ENCODE measurements at regions not wholly inside any gene's neighbourhood (a gene's known extent, or its start where the extent isn't known, plus 50 kb on each side); places are given as distances from the start of the nearest gene placed in this dataset.

DNA sequence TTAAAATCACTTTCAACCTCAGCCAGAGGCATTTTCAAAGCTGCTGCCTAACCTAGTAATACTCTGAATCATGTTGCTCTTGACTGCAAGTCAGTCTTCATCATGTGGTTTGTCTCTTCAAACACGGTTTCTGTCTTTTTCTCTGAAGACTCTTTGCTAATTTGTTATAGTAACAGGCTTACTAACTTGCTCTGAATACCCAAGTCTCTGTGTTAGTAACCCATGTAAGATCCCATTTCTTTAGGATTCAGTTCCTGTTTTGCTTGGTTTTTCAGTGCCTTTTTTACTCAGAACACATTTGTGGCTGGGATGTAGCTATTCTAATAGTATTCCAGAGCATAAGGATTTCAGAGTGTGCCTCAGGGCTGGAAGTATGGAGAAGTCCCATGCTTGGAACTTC is 1450.6 kb upstream of the IGFBP7 start:
- Histone ChIP-seq H3K4me1 (ENCODE audit: control insufficient read depth, insufficient read depth, low read length) (no peaks in the 10 kb centered on the region), H3K36me3 (ENCODE audit: control insufficient read depth, insufficient read depth, low read length) (no peaks in the 10 kb centered on the region), H3K4me3 (ENCODE audit: low read depth in 2 of 2, low read length in 2 of 2) (no peak overlapping the region), H3K9me3 (ENCODE audit: control insufficient read depth, insufficient read depth, low read depth, low read length) (no peaks in the 10 kb centered on the region), H3K27ac (ENCODE audit: low read length) (no peak overlapping the region), H3K27me3 (ENCODE audit: control insufficient read depth, insufficient read depth, low read length) (no peaks in the 10 kb centered on the region)
- DNase-seq (ENCODE audit: low read depth, low spot score) (no peak), ATAC-seq (no peak)
- no TSS peak for BruUV-seq (replicated peaks)
- TF ChIP-seq SIN3A (IDR thresholded peaks at IDR 0.05; ENCODE audit: borderline replicate concordance, insufficient read depth, low read depth, low read length) (no peak), POLR2AphosphoS5 (IDR thresholded peaks at IDR 0.05; ENCODE audit: low read depth, low read length) (no peak), TCF7L2 (IDR thresholded peaks at IDR 0.05; ENCODE audit: low read depth, low read length) (no peak)
- TF ChIP-seq, protein P1, sequence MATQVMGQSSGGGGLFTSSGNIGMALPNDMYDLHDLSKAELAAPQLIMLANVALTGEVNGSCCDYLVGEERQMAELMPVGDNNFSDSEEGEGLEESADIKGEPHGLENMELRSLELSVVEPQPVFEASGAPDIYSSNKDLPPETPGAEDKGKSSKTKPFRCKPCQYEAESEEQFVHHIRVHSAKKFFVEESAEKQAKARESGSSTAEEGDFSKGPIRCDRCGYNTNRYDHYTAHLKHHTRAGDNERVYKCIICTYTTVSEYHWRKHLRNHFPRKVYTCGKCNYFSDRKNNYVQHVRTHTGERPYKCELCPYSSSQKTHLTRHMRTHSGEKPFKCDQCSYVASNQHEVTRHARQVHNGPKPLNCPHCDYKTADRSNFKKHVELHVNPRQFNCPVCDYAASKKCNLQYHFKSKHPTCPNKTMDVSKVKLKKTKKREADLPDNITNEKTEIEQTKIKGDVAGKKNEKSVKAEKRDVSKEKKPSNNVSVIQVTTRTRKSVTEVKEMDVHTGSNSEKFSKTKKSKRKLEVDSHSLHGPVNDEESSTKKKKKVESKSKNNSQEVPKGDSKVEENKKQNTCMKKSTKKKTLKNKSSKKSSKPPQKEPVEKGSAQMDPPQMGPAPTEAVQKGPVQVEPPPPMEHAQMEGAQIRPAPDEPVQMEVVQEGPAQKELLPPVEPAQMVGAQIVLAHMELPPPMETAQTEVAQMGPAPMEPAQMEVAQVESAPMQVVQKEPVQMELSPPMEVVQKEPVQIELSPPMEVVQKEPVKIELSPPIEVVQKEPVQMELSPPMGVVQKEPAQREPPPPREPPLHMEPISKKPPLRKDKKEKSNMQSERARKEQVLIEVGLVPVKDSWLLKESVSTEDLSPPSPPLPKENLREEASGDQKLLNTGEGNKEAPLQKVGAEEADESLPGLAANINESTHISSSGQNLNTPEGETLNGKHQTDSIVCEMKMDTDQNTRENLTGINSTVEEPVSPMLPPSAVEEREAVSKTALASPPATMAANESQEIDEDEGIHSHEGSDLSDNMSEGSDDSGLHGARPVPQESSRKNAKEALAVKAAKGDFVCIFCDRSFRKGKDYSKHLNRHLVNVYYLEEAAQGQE (IDR thresholded peaks at IDR 0.05; ENCODE audit: insufficient read depth in 1 of 2, low read depth in 2 of 2, low read length in 1 of 2), result no peak
- TF ChIP-seq, protein P2, sequence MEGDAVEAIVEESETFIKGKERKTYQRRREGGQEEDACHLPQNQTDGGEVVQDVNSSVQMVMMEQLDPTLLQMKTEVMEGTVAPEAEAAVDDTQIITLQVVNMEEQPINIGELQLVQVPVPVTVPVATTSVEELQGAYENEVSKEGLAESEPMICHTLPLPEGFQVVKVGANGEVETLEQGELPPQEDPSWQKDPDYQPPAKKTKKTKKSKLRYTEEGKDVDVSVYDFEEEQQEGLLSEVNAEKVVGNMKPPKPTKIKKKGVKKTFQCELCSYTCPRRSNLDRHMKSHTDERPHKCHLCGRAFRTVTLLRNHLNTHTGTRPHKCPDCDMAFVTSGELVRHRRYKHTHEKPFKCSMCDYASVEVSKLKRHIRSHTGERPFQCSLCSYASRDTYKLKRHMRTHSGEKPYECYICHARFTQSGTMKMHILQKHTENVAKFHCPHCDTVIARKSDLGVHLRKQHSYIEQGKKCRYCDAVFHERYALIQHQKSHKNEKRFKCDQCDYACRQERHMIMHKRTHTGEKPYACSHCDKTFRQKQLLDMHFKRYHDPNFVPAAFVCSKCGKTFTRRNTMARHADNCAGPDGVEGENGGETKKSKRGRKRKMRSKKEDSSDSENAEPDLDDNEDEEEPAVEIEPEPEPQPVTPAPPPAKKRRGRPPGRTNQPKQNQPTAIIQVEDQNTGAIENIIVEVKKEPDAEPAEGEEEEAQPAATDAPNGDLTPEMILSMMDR (IDR thresholded peaks at IDR 0.05), result no peak
- intact Hi-C loops (cut with micrococcal nuclease; ENCODE audit: unreplicated experiment), result no loop called here
- CTCF ChIA-PET, result no interaction called here
- in situ Hi-C loops (cut with HindIII; ENCODE audit: low pct_unique_long_range_greater_than_20kb, low sequenced_read_pairs), result no loop called here
- POLR2A ChIA-PET, result no interaction called here

DNA sequence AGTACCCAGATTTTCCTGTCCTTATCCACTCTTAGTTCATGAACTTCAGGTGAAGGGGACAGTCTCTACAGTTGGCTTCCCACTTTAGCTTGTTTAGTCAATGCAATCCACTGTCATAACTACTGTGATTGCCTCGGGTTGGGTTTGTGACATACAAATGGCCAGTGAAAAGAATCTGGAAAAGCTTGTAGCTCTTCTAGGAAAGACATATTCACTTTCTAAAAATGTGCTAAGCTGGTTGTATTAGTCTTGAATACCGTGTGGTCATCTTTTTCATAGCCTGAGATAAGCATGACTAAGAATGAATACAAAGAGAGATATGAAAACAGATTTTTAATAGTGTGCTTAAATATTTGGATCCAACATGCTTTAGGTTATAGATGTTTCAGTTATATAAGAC is 1443.5 kb upstream of the IGFBP7 start:
- Histone ChIP-seq H3K4me1 (ENCODE audit: control insufficient read depth, insufficient read depth, low read length) (no peaks in the 10 kb centered on the region), H3K27ac (ENCODE audit: low read length) (no peak overlapping the region), H3K9me3 (ENCODE audit: control insufficient read depth, insufficient read depth, low read depth, low read length) (no peaks in the 10 kb centered on the region), H3K27me3 (ENCODE audit: control insufficient read depth, insufficient read depth, low read length) (no peaks in the 10 kb centered on the region), H3K4me3 (ENCODE audit: low read depth in 2 of 2, low read length in 2 of 2) (no peak overlapping the region), H3K36me3 (ENCODE audit: control insufficient read depth, insufficient read depth, low read length) (no peaks in the 10 kb centered on the region)
- no TSS peak for BruUV-seq (replicated peaks)
- TF ChIP-seq, protein P2 (IDR thresholded peaks at IDR 0.05), result no peak
- TF ChIP-seq, protein P1 (IDR thresholded peaks at IDR 0.05; ENCODE audit: insufficient read depth in 1 of 2, low read depth in 2 of 2, low read length in 1 of 2), result no peak
- no peak for TF ChIP-seq POLR2AphosphoS5 (IDR thresholded peaks at IDR 0.05; ENCODE audit: low read depth, low read length)
- TF ChIP-seq SIN3A (IDR thresholded peaks at IDR 0.05; ENCODE audit: borderline replicate concordance, insufficient read depth, low read depth, low read length), result no peak
- TF ChIP-seq TCF7L2 (IDR thresholded peaks at IDR 0.05; ENCODE audit: low read depth, low read length), result no peak
- CTCF ChIA-PET, result no interaction called here
- in situ Hi-C loops (cut with HindIII; ENCODE audit: low pct_unique_long_range_greater_than_20kb, low sequenced_read_pairs) (no loop called here), intact Hi-C loops (cut with micrococcal nuclease; ENCODE audit: unreplicated experiment) (no loop called here)
- no peak for DNase-seq (ENCODE audit: low read depth, low spot score)
- ATAC-seq, result no peak
- POLR2A ChIA-PET, result no interaction called here
